Smooth muscle cell (in vitro differentiated cells): ENCODE measurements at regions not wholly inside any gene's neighbourhood (a gene's known extent, or its start where the extent isn't known, plus 50 kb on each side); places are given as distances from the start of the nearest gene placed in this dataset.
A peak's percentile ranks its signal among the peaks of the same experiment; 100 is the strongest.

Experiments used
- DNase-seq: peaks from one replicate; lab custom pipeline; 2025; ENCODE audit not compliant: unreplicated experiment; lab: John Stamatoyannopoulos, UW
- H2AFZ ChIP-seq: fragments of 200-600 bp; sonication (generic); 2 replicates; pipeline ENCODE4 v1.6.0; 2016; ENCODE audit warnings: antibody characterized with exemption, low read depth, mild to moderate bottlenecking
- H3F3A ChIP-seq: fragments of 200-600 bp; sonication (generic); 2 replicates; pipeline ENCODE4 v1.6.0; 2017; ENCODE audit warnings: antibody characterized with exemption, low read depth
- H3K27ac ChIP-seq: fragments of 200-600 bp; sonication (generic); 2 replicates; pipeline ENCODE4 v1.5.1; 2016; ENCODE audit warnings: low read depth, mild to moderate bottlenecking
- H3K27me3 ChIP-seq: fragments of 200-600 bp; sonication (generic); 2 replicates; pipeline ENCODE4 v1.6.1; 2016; ENCODE audit warnings: low read depth, mild to moderate bottlenecking
- H3K36me3 ChIP-seq: fragments of 200-600 bp; sonication (generic); 2 replicates; pipeline ENCODE4 v1.5.1; 2016; ENCODE audit warnings: low read depth
- H3K4me1 ChIP-seq: fragments of 200-600 bp; sonication (generic); 2 replicates; pipeline ENCODE4 v1.5.1; 2016; ENCODE audit warnings: low read depth
- H3K4me2 ChIP-seq: fragments of 200-600 bp; sonication (generic); 2 replicates; pipeline ENCODE4 v1.6.0; 2016; ENCODE audit warnings: mild to moderate bottlenecking
- H3K4me3 ChIP-seq: fragments of 200-600 bp; sonication (generic); 2 replicates; pipeline ENCODE4 v1.5.1; 2016; ENCODE audit warnings: mild to moderate bottlenecking
- H3K79me2 ChIP-seq: fragments of 200-600 bp; sonication (generic); 2 replicates; pipeline ENCODE4 v1.6.0; 2016; ENCODE audit warnings: low read depth, mild to moderate bottlenecking
- H3K9ac ChIP-seq: fragments of 200-600 bp; sonication (generic); 2 replicates; pipeline ENCODE4 v1.6.0; 2016; ENCODE audit warnings: low read depth
- H3K9me3 ChIP-seq: fragments of 200-600 bp; sonication (generic); replicated peaks from 2 replicates; pipeline ENCODE4 v1.5.1; 2016; ENCODE audit warnings: low read depth
- H4K20me1 ChIP-seq: fragments of 200-600 bp; sonication (generic); 2 replicates; pipeline ENCODE4 v1.6.0; 2016; ENCODE audit warnings: low read depth
- CTCF ChIP-seq: fragments of 200-600 bp; sonication (generic); IDR thresholded peaks from 2 replicates; pipeline ENCODE4 v1.5.1; 2017; ENCODE audit warnings: borderline replicate concordance, mild to moderate bottlenecking, antibody characterized with exemption; ENCODE audit not compliant: insufficient read depth, poor library complexity, severe bottlenecking
- WGBS: methylation state at CpG from one replicate; pipeline ENCODE4 v1.1.7; 2016; ENCODE audit warnings: low lambda C conversion rate; 5-methylcytosine and 5-hydroxymethylcytosine counted together

- Histone ChIP-seq H2AFZ (no peak overlapping the region), H3K4me2 (no peak overlapping the region), H3F3A (no peaks in the 10 kb centered on the region), H3K4me3 (no peak overlapping the region), H3K27me3 (no peaks in the 10 kb centered on the region), H4K20me1 (no peaks in the 10 kb centered on the region), H3K27ac (no peak overlapping the region), H3K9ac (no peak overlapping the region), H3K4me1 (peaks cover 14% of the 10 kb centered on the region), H3K36me3 (no peaks in the 10 kb centered on the region), H3K79me2 (no peaks in the 10 kb centered on the region), H3K9me3 (no peaks in the 10 kb centered on the region)
- no peak for DNase-seq
- 87% methylated on average over 3 of the region's 3 CpGs for WGBS
- TF ChIP-seq CTCF: no peak
Observed at GRCh38 chr12:97800561-97800960, 338.0 kb downstream of the RMST start.

GRCh38 chr12:97801471-97802059 lies 339.0 kb downstream of the RMST start:
- no peaks in the 10 kb centered on the region for H3K9me3 ChIP-seq
- TF ChIP-seq CTCF: no peak
- no peak overlapping the region for H3K9ac ChIP-seq
- no peaks in the 10 kb centered on the region for H3K79me2 ChIP-seq
- H3K4me2 ChIP-seq: no peak overlapping the region
- H3K27ac ChIP-seq: no peak overlapping the region
- H3K4me1 ChIP-seq: peaks cover 17% of the 10 kb centered on the region
- H3F3A ChIP-seq: no peaks in the 10 kb centered on the region
- no peaks in the 10 kb centered on the region for H3K27me3 ChIP-seq
- 94% methylated on average over 5 of the region's 5 CpGs for WGBS
- no peaks in the 10 kb centered on the region for H4K20me1 ChIP-seq
- no peaks in the 10 kb centered on the region for H3K36me3 ChIP-seq
- no peak overlapping the region for H3K4me3 ChIP-seq
- no peak for DNase-seq
- H2AFZ ChIP-seq: no peak overlapping the region

DNA sequence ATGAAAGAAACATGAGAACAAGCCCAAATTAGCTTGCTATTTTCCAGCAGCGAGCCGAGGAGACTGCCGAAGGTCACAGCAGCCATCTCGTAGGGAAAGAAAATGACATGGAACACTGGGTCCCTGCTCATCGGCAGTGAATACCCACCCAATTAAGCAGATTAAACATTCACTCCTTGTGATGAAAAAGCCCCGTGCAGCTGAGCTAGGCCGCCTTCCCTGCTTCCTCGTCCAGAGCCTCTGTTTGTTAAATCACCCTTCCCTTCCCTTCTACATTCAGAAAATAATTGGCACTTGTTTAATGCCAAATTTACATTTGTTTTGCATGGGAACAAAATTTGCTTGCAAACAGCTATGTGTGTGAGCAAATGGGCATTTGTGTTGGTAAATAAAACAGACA lies 342.5 kb downstream of the RMST start:
- Histone ChIP-seq H3K9me3 (no peaks in the 10 kb centered on the region), H3K4me1 (peaks cover 17% of the 10 kb centered on the region), H3K4me3 (no peak overlapping the region), H4K20me1 (no peaks in the 10 kb centered on the region), H3K27ac (no peak overlapping the region), H3F3A (no peaks in the 10 kb centered on the region), H3K79me2 (no peaks in the 10 kb centered on the region), H3K4me2 (no peak overlapping the region), H3K36me3 (no peaks in the 10 kb centered on the region), H2AFZ (no peak overlapping the region), H3K9ac (no peak overlapping the region), H3K27me3 (no peaks in the 10 kb centered on the region)
- TF ChIP-seq CTCF: no peak
- no peak for DNase-seq
- 89% methylated on average over 8 of the region's 8 CpGs for WGBS

GRCh38 chr12:97813301-97813700 lies 350.7 kb downstream of the RMST start:
- H3K9ac ChIP-seq: peak overlapping the region; percentile 41
- H3K4me2 ChIP-seq: peak overlapping the region; percentile 76
- H3K27me3 ChIP-seq: no peaks in the 10 kb centered on the region
- H3K36me3 ChIP-seq: no peaks in the 10 kb centered on the region
- no peaks in the 10 kb centered on the region for H3K4me1 ChIP-seq
- no peak for DNase-seq
- H3F3A ChIP-seq: peaks cover 14% of the 10 kb centered on the region
- no peak overlapping the region for H3K4me3 ChIP-seq
- H3K27ac ChIP-seq: peak overlapping the region; percentile 87
- no peak for TF ChIP-seq CTCF
- H3K79me2 ChIP-seq: no peaks in the 10 kb centered on the region
- 17% methylated on average over 2 of the region's 2 CpGs for WGBS
- H2AFZ ChIP-seq: peak overlapping the region; percentile 24
- H4K20me1 ChIP-seq: no peaks in the 10 kb centered on the region
- H3K9me3 ChIP-seq: no peaks in the 10 kb centered on the region
